K562 (cell line): ENCODE measurements at regions not wholly inside any gene's neighbourhood (a gene's known extent, or its start where the extent isn't known, plus 50 kb on each side); places are given as distances from the start of the nearest gene placed in this dataset.

Source experiments
- ATAC-seq: fragments of 200-7000 bp; cut with Tn5 transposase; 3 replicates; pipeline ENCODE4 v1.9.1; 2020; ENCODE audit warnings: moderate library complexity
- BruUV-seq: library from RNA; stranded (reverse); fragments of 400-500 nt; replicated peaks from 2 replicates; lab custom pipeline; 2021; lab: Mats Ljungman, UMichigan
- CTCF ChIA-PET: fragments of 300-600 bp; formaldehyde crosslinking; extraction: SDS; loops from one replicate; lab custom pipeline; 2021; ENCODE audit warnings: low intra/inter-chr PET ratio; lab: Yijun Ruan, JAX
- POLR2A ChIA-PET: fragments of 300-600, 350-650 bp; sonication (Branson Sonifier 250); formaldehyde crosslinking; extraction: SDS; loops from one replicate; lab custom pipeline; 2021; ENCODE audit warnings: antibody characterized with exemption, inconsistent platforms; lab: Yijun Ruan, JAX
- DNase-seq, 4 experiments: peaks; one replicate each; pipeline versions ENCODE4 v3.0.0 to v3.0.0-alpha.2; 2011 to 2018; ENCODE audit warnings: low spot score in 3 of 4, mixed read lengths in 3 of 4; ENCODE audit errors: extremely low read depth in 1 of 4
- FAIRE-seq: peaks from 2 replicates; lab custom pipeline; 2011; peaks lifted over from hg19 to GRCh38; lab: Jason Lieb, UNC
- H2AFZ ChIP-seq: 2 replicates; pipeline ENCODE4 v1.6.0; 2011; ENCODE audit warnings: low read depth, low read length, control low read depth, inconsistent platforms
- H3K27ac ChIP-seq: fragments of 200-600 bp; 3 replicates; pipeline ENCODE4 v1.8.0; 2011; ENCODE audit warnings: low read depth, mild to moderate bottlenecking, control low read depth, inconsistent platforms, low read length, moderate library complexity, mixed read lengths; ENCODE audit errors: extremely low read depth
- H3K27me3 ChIP-seq, 2 experiments: fragments of 300-600 bp in 1 of 2; 2 replicates in 1 of 2; 3 replicates in 1 of 2; pipeline versions ENCODE4 v1.6.0 to v1.8.0; 2011; ENCODE audit warnings: inconsistent platforms in 2 of 2, low read length in 2 of 2, mild to moderate bottlenecking in 1 of 2, mixed read lengths in 1 of 2, moderate library complexity in 1 of 2; ENCODE audit not compliant: control insufficient read depth in 2 of 2, insufficient read depth in 2 of 2
- H3K36me3 ChIP-seq: fragments of 300-600 bp; 3 replicates; pipeline ENCODE4 v1.8.0; 2011; ENCODE audit warnings: mild to moderate bottlenecking, low read length, inconsistent platforms; ENCODE audit not compliant: control insufficient read depth, insufficient read depth
- H3K4me1 ChIP-seq, 2 experiments: fragments of 200-600 bp in 1 of 2; replicated peaks in 1 of 2; 2 replicates in 1 of 2; 3 replicates in 1 of 2; pipeline versions ENCODE4 v1.5.1 to v1.8.0; 2011; ENCODE audit warnings: inconsistent platforms in 2 of 2, low read length in 2 of 2, mild to moderate bottlenecking in 1 of 2, mixed read lengths in 1 of 2, moderate library complexity in 1 of 2; ENCODE audit not compliant: control insufficient read depth in 2 of 2, insufficient read depth in 2 of 2
- H3K4me2 ChIP-seq: 2 replicates; pipeline ENCODE4 v1.6.1; 2011; ENCODE audit warnings: low read length, control low read depth, inconsistent platforms, mixed read lengths; ENCODE audit not compliant: insufficient read depth
- H3K4me3 ChIP-seq: fragments of 200-600 bp; sonication (generic), shearing (Covaris generic); 2 replicates; pipeline ENCODE4 v1.5.1; 2016; ENCODE audit warnings: control low read depth, inconsistent platforms
- H3K79me2 ChIP-seq: fragments of 200-600 bp; 3 replicates; pipeline ENCODE4 v1.8.0; 2011; ENCODE audit warnings: low read length, inconsistent platforms; ENCODE audit not compliant: control insufficient read depth, insufficient read depth
- H3K9ac ChIP-seq, 2 experiments: 2 replicates each; pipeline versions ENCODE4 v1.6.0 to v1.6.1; 2011; ENCODE audit warnings: low read depth in 2 of 2, low read length in 2 of 2, control low read depth in 1 of 2, inconsistent platforms in 1 of 2, mild to moderate bottlenecking in 1 of 2, mixed read lengths in 1 of 2; ENCODE audit not compliant: insufficient read depth in 1 of 2
- H3K9me1 ChIP-seq: one replicate; pipeline ENCODE4 v1.6.0; 2011; ENCODE audit warnings: inconsistent platforms, mild to moderate bottlenecking, low read length, moderate library complexity; ENCODE audit not compliant: control insufficient read depth, insufficient read depth
- H3K9me3 ChIP-seq: replicated peaks from 2 replicates; pipeline ENCODE4 v1.5.1; 2011; ENCODE audit warnings: low read depth, low read length, inconsistent platforms; ENCODE audit not compliant: control insufficient read depth, insufficient read depth
- H4K20me1 ChIP-seq: replicated peaks from 2 replicates; pipeline ENCODE4 v1.6.1; 2011; ENCODE audit warnings: low read length, inconsistent platforms, mixed read lengths; ENCODE audit not compliant: control insufficient read depth, insufficient read depth
- C11orf30 ChIP-seq: fragments of 450-650 bp; IDR thresholded peaks from 2 replicates; pipeline ENCODE4 v1.6.1; 2016; ENCODE audit warnings: low read depth, mild to moderate bottlenecking
- HDAC1 ChIP-seq, 2 experiments: fragments of 450-650 bp; IDR thresholded peaks; 2 replicates each; pipeline ENCODE4 v1.6.1; 2016 to 2017; ENCODE audit warnings: inconsistent platforms in 1 of 2, mild to moderate bottlenecking in 1 of 2, moderate library complexity in 1 of 2
- HDAC2 ChIP-seq: fragments of 450-650 bp; IDR thresholded peaks from 2 replicates; pipeline ENCODE4 v1.6.1; 2016; ENCODE audit warnings: mild to moderate bottlenecking
- HIVEP1 ChIP-seq: fragments of 250-450 bp; sonication (Bioruptor Pico); IDR thresholded peaks from 2 replicates; pipeline ENCODE4 v1.4.0; 2020; ENCODE audit warnings: mild to moderate bottlenecking
- IRF9 ChIP-seq: fragments of 450-650 bp; IDR thresholded peaks from 2 replicates; pipeline ENCODE4 v1.6.1; 2016; ENCODE audit warnings: missing biosample characterization, missing genetic modification characterization
- KDM1A ChIP-seq, 2 experiments: fragments of 450-650 bp; IDR thresholded peaks; 2 replicates each; pipeline ENCODE4 v1.6.1; 2016; ENCODE audit warnings: mild to moderate bottlenecking in 2 of 2
- KDM4B ChIP-seq, 2 experiments: fragments of 450-650 bp in 1 of 2; sonication (generic) in 1 of 2; IDR thresholded peaks; 2 replicates each; pipeline ENCODE4 v1.6.1; 2016 to 2017; ENCODE audit warnings: borderline replicate concordance in 2 of 2, antibody characterized with exemption in 1 of 2, low read depth in 1 of 2, mild to moderate bottlenecking in 1 of 2
- MCM7 ChIP-seq, 2 experiments: fragments of 450-650 bp; IDR thresholded peaks; 2 replicates each; pipeline ENCODE4 v1.6.1; 2016 to 2018
- NONO ChIP-seq, 2 experiments: fragments of 200-400 bp in 1 of 2; fragments of 450-650 bp in 1 of 2; formaldehyde crosslinking in 1 of 2; IDR thresholded peaks; 2 replicates each; pipeline ENCODE4 v1.6.1; 2017; ENCODE audit warnings: low read depth in 2 of 2, mild to moderate bottlenecking in 2 of 2, moderate library complexity in 2 of 2, low read length in 1 of 2
- POLR3A ChIP-seq: IDR thresholded peaks from 2 replicates; pipeline ENCODE4 v1.6.1; 2011; ENCODE audit warnings: borderline replicate concordance, mild to moderate bottlenecking, moderate library complexity; ENCODE audit not compliant: insufficient read length, insufficient read depth; ENCODE audit errors: extremely low read depth
- PREB ChIP-seq: sonication (generic); formaldehyde crosslinking; IDR thresholded peaks from 2 replicates; pipeline ENCODE4 v1.8.1; 2023; ENCODE audit warnings: mild to moderate bottlenecking, missing genetic modification reagents
- PRPF4 ChIP-seq: fragments of 200-400 bp; formaldehyde crosslinking; IDR thresholded peaks from one replicate; pipeline ENCODE4 v1.6.1; 2017; ENCODE audit warnings: low read length, low read depth, mild to moderate bottlenecking; ENCODE audit not compliant: insufficient read depth, poor library complexity, severe bottlenecking
- RAD21 ChIP-seq, 2 experiments: fragments of 250-450 bp in 1 of 2; fragments of 450-650 bp in 1 of 2; sonication (Bioruptor Pico) in 1 of 2; formaldehyde crosslinking in 1 of 2; IDR thresholded peaks in 1 of 2; conservative IDR thresholded peaks in 1 of 2; 2 replicates each; pipeline versions ENCODE4 v1.4.0 to v1.8.0; 2020 to 2022; ENCODE audit warnings: mild to moderate bottlenecking in 2 of 2, moderate library complexity in 1 of 2
- RCOR1 ChIP-seq, 2 experiments: IDR thresholded peaks; 2 replicates each; pipeline ENCODE4 v1.6.1; 2012; ENCODE audit warnings: low read depth in 2 of 2, low read length in 2 of 2, borderline replicate concordance in 1 of 2, improper control_type of control experiment in 1 of 2
- ZNF239 ChIP-seq: fragments of 250-450 bp; sonication (Bioruptor Pico); IDR thresholded peaks from 2 replicates; pipeline ENCODE4 v1.4.0; 2020; ENCODE audit warnings: mild to moderate bottlenecking
- ZNF347 ChIP-seq: fragments of 450-650 bp; formaldehyde crosslinking; IDR thresholded peaks from 2 replicates; pipeline ENCODE4 v1.4.0; 2020; ENCODE audit warnings: low read depth, mild to moderate bottlenecking, moderate library complexity
- ZNF518B ChIP-seq: fragments of 250-450 bp; sonication (Bioruptor Pico); IDR thresholded peaks from 2 replicates; pipeline ENCODE4 v1.5.0; 2021; ENCODE audit warnings: mild to moderate bottlenecking, moderate library complexity
- WGBS: fragments of 100-300 bp; shearing (Covaris generic); methylation state at CpG from one replicate; pipeline ENCODE4 v1.1.6; 2016; ENCODE audit warnings: low coverage, mixed read lengths; ENCODE audit not compliant: insufficient coverage; ENCODE audit errors: missing lambda C conversion rate; 5-methylcytosine and 5-hydroxymethylcytosine counted together
- in situ Hi-C: fragments of 300-500 bp; cut with MboI; formaldehyde crosslinking; loops from 4 replicates; pipeline ENCODE4 v1.15.0; 2018; ENCODE audit warnings: inconsistent platforms, mixed read lengths
- intact Hi-C: fragments of 100-400 bp; cut with micrococcal nuclease; formaldehyde crosslinking; loops from 2 replicates; pipeline ENCODE4 v1.14.2; 2022

- CTCF ChIA-PET = no interaction called here
Measured at GRCh38 chr4:81756042-81756441, 284.3 kb upstream of the RASGEF1B start.

More at GRCh38 chr4:81756042-81756441, 284.3 kb upstream of the RASGEF1B start:
- Histone ChIP-seq H3K4me1 (peaks cover 0 to 20% of the 10 kb centered on the region in 2 experiments; a peak in 4 of 5 replicates), H3K9ac (no peak overlapping the region), H3K9me1 (peaks cover 4% of the 10 kb centered on the region), H3K36me3 (no peaks in the 10 kb centered on the region), H3K4me3 (no peak overlapping the region), H3K27ac (no peak overlapping the region), H3K27me3 (no peaks in the 10 kb centered on the region), H3K4me2 (no peak overlapping the region), H3K9me3 (no peaks in the 10 kb centered on the region), H4K20me1 (no peaks in the 10 kb centered on the region), H2AFZ (no peak overlapping the region), H3K79me2 (no peaks in the 10 kb centered on the region)
- peak; percentile 6 for FAIRE-seq
- TF ChIP-seq ZNF239 (no peak), IRF9 (tag) (no peak), PRPF4 (no peak), RCOR1 (IDR thresholded peaks at IDR 0.05; ENCODE audit: borderline replicate concordance in 1 of 2, low read depth in 2 of 2, low read length in 2 of 2) (peak in 1 of 2 experiments; percentile 61; a peak in 1 of 4 replicates), C11orf30 (0 out of 2 replicates have a peak, but pooled peaks have one; percentile 3), RAD21 (CRISPR knock-in tag; conservative IDR thresholded peaks at IDR 0.05 in 1 of 2, IDR thresholded peaks at IDR 0.05 in 1 of 2) (no peak), KDM1A (IDR thresholded peaks at IDR 0.05) (peak; percentile 92 to 94), NONO (IDR thresholded peaks at IDR 0.05; ENCODE audit: low read depth in 2 of 2, low read length in 1 of 2) (no peak), HIVEP1 (CRISPR knock-in tag) (no peak), HDAC2 (peak; percentile 38; the same call in 1 of the 2 replicates), HDAC1 (IDR thresholded peaks at IDR 0.05) (peak in 1 of 2 experiments; percentile 69; a peak in 2 of 4 replicates), POLR3A (no peak), ZNF347 (CRISPR knock-in tag) (no peak), MCM7 (IDR thresholded peaks at IDR 0.05) (no peak), PREB (CRISPR knock-in tag) (no peak), KDM4B (IDR thresholded peaks at IDR 0.05; ENCODE audit: borderline replicate concordance in 2 of 2, low read depth in 1 of 2) (no peak), ZNF518B (CRISPR knock-in tag) (no peak)
- ATAC-seq = no peak
- no peak for DNase-seq
- POLR2A ChIA-PET = interaction anchor here (0.6 to 0.7 kb wide), 2 partner anchors 9 to 31 kb away, joined by 3 read pairs; no protein-coding TSS in a partner anchor
- in situ Hi-C loops = no loop called here
- intact Hi-C loops = no loop called here
- WGBS = 14% methylated on average over 2 of the region's 2 CpGs
- BruUV-seq = no TSS peak
